NCI-H1417 (cell line): ENCODE measurements at regions not wholly inside any gene's neighbourhood (a gene's known extent, or its start where the extent isn't known, plus 50 kb on each side); places are given as distances from the start of the nearest gene placed in this dataset.
"Not testable (repeated sequence)": the region's sequence is repeated elsewhere in the genome, so short reads cannot be mapped to it uniquely, and the experiment has no call there.

Experiments used
- DNase-seq, 3 experiments: peaks; one replicate each; lab custom pipeline; 2025; lab: John Stamatoyannopoulos, UW

DNA sequence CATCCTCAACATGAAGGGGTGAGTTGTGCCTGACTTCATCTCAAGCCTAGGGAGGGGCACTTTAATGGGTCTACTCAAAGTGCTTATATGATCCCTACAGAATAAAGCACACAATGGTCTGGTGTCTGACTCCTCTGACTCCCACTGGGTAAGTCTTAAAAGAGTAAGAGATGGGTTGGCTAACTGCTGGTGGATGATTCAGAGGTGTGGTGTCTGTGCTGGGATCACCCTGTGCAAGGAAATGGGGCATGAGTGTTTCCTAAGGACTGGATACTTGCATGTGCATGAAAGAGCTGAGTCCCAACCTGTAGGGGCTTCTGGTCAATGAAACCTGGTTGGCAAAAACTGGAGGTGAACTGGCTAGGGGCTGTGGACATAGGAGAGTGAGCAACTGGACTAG is 158.8 kb downstream of the IL20RB start:
- DNase-seq = no peak

DNA sequence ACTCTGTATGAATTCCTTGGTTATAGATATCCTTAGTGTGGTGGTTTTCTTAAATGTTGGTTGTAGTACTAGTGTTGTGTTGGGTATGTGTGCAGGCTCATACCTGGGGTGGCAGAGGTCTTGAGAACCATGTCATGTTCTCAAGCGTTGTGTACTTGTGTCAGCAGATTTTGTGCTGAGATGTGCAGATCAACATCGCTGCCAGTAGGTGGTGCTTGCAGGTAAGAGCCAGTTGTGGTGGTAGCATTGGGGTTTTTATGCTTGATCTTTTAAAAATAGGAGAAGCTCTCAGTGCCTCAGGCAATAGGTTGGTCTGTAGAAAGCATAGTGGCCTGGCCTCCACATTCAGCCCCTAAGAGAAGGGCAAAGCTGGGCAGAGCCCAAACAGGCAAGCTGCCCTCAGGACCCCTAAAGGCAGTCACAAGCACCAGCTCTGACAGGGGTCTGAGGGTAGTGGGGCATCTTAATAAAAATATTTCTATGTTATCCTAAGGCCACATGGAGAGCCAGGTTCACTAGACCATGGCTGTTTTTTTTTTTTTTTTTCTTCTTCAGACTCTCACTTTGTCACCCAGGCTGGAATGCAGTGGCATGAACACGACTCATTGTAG is 164.0 kb downstream of the IL20RB start:
- peak; percentile 6 to 46 (median 28) for DNase-seq

DNA sequence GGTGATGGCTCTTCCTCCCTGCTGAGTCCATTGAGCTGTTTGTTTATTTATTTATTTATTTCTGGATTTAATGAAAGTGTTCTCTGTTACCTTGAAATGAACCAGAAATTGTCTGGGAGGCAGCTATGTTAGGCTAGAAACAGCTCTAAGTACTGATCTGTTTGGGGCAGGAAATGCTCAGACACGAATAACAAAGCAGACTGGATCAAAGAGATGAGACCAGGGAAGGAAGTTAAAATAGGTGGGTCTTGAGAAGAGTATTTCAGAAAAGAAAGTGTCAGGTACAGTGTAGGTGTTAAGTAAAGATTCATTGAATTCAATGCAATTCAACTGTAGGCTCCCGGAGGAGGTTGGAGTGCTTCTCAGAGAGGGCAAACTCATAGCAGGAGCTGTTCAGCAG is 173.3 kb downstream of the IL20RB start:
- DNase-seq = no peak

DNA sequence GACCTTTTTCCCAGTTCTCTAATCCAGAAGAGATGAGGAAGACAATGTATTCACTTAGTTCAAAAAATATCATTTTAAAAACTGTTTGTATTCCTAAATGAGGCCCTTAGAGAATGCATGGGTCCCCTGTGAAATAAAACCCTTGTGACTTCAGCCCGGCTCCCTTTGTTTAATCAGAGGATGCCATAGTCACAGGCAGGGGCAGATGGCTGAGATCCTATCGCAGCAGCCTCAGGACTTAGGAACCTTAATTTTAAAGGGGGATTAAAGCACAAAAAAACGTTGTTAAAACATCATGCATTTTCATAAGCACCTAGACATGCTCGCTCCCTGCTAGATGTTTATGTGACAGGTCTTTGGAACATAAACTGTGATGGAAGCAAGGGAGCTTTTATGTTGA is 176.6 kb downstream of the IL20RB start:
- DNase-seq = no peak

DNA sequence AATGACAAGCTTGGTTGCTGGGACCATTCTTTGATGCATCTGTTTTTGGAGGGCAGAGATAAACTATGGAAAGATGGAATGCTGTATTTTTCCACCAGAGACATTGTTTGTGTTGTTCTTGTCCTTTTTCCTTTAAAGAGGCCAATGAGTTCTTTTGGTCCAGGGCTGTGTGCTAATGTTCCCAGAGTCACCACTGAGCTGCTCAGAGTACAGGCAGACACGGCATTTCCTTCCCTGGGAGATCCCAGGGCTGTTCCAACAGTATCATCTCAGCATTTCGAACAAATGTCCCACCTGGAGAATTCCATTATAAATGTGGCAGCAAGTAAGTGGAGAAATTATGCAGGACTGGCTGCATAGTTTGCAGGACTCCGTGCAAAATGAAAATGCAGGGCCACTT is 190.6 kb downstream of the IL20RB start:
- DNase-seq = no peak

DNA sequence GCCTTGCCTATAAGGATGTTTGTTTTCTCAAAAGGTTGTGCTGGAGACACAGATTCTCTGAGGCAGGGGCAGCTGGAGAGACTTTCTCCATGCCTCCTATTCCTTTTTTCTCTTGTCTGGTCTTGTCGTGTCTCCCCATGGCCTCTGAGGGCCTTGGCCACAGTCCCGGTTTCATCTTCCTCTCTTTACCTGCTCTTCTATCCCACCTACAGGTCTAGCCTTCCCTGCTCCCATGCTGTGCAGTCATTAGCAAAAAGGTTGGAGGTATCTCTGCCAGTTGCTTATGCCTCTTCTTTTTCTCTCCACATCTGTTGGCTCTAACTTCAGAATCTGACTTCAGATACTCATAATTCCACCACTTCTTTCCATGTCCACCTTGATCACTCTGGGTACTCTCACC is 191.1 kb downstream of the IL20RB start:
- no peak for DNase-seq

DNA sequence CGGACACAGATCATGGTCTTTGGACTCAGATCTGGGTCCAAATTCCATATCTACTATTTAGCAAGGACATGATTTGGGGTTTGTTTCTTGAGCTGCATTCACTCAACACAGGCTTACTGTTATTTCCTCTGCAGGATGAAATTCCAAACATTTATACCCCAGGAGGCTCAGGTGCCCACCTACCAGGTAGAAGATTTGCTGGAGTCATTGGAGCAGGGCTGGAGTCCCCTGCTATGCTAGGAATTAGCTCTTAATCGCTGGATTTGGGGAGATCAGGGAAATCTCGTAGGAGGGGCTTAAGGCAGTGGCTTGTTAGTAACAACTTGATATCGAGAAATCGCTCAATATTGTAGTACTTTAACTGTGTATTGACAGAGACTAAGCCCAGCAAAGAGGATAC is 193.0 kb downstream of the IL20RB start:
- DNase-seq = no peak

DNA sequence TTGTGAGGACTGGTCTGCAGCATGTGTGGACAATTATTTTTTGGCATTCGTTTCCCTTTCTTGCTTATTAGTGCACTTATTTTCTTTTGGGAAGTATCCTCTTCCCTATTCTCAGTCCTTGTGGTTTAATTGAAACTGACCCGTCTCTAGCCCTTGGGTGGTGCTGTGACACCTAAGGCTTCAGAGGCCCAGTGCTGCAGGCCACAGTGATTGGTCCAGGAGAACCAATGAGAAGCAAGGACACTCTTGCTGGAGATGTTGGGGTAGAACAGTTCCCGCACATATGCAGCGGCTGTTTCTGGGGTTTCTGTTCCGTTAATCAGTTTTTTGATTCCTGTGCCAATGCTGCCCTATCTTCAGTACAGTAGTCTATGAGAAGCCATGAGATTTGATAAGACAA is 195.3 kb downstream of the IL20RB start:
- DNase-seq = not testable (repeated sequence)

DNA sequence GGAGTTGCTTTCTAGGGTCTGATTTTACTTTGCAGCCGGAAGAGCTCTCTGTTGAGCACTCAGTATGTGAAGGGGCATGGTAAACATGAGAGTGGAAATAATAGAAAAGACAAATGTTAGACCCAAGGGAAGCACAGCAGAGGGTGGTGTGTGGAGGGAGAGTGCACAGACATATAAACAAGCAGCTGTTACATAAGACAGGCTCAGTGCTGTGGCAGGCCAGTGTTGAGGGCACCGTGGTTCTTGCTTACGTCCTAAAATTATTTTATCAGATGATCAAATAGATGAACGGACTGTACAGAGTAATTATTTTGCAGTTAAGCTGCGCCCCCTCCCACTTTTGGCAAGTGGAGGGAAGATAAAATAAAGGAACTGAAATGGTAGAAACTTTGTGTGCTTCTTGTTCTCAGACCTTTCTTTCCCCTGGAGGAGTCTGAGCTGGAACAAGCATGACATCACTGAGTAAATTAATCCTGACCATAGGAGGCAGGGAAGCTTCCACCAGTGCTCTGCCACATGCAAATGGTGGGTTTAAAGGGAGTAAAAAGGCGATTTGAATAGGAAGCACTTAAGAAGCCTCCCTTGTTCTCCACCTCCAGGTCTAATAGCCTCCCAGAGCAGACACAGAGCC is 205.6 kb downstream of the IL20RB start:
- peak in 2 of 3 experiments; percentile 15 to 44 for DNase-seq

DNA sequence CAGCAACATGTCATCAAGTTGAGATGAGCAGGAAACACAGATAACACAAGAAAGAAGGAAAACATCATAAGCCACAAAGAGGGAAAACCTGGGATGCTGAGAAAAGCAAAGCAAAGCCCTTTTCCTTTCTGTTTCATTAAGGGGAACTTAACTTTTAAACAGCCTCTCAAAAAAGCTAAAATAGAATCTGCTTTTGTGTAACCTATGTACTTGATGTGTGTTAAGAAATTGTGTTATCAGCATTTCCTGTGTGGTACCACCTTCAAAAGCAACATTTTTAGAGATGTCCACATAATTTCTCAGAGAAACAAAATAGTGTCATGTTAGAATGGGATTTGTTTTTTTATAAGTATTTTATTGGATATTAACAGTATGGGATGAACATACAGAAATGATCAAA is 206.2 kb downstream of the IL20RB start:
- no peak for DNase-seq

DNA sequence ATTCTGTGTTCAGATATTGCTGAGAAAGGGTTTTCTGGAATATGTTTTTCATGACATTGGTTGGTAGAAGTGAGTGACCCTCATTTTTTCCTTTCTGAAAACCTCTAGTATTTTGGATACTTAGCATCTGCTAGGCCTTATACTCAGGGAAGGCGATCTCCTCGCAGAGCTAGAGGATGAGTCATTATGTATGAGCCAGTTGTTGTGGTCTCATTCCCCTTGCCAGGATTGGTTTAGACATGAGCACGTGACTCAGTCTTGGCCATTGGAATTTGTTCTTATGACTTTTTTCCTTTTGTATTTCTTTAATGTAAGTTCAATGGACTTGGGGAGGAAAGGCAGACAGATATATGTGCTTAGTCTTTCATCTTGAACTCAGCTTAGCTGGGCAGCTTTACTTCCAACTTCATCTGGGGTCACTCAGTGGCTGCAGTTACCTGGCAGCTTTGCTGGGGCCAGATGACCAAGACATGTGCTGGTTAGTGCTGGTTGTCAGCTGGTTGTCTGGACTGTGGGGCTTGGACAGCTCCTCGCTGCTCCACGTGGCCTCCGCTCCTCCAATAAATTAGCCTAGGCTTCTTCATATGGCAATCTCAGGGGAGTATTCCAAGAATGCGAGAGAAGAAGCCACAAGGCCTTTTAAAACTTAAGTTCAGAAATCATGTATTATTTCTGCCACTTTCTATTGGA is 207.5 kb downstream of the IL20RB start:
- DNase-seq = no peak

DNA sequence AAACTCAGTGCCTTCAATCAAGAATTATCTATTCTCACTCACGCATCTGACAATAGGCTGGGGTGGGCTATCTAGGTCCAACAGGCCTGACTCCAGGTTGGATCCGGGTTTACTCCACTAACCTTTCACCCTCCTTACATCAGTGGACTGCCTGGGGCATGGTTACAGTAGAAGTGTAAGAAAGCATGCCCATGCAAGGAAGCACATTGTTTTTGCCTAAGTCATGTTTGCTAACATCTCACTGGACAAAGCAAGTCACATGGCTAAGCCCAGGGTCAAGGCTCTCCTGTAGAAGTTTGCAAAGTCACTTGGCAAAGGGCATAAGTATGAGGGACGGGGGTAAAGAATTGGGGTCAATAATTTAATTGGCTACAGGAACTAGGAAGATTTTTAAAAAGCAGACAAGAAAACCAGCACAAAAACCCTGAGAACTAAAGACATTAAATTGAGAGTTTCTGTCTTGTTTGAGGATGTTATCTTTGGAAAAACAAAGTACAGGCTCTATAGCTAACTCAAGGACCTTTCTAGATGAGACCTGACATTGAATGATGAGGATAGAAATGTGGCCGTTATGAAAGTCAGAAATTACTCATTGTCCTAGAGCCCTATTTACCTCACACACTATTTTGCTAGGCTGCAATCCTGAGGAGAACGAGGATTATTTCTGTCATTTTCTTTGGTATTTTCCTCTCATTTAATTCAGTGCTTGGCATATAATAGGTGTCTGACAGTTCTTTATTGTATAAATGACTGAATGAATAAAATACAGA is 214.2 kb downstream of the IL20RB start:
- DNase-seq = no peak

DNA sequence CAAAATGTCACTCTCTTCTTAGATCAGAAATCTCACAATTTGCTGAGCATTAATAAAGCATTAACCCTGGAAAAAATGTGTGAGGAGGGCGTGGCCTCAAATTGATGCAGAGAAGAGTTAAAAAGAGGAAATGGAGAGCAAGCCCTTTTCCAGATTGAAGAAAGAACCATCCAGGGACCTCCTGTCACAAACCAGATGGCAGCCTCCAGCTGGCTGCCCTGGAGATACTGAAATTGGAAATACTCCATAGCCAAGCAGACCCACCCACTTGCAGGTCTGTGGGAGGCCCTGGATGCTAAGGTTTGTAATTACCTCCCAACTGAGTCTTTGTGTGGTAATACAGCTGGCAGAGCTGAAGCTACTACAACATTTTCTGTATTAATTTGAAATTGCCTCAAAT is 214.9 kb downstream of the IL20RB start:
- DNase-seq = no peak

DNA sequence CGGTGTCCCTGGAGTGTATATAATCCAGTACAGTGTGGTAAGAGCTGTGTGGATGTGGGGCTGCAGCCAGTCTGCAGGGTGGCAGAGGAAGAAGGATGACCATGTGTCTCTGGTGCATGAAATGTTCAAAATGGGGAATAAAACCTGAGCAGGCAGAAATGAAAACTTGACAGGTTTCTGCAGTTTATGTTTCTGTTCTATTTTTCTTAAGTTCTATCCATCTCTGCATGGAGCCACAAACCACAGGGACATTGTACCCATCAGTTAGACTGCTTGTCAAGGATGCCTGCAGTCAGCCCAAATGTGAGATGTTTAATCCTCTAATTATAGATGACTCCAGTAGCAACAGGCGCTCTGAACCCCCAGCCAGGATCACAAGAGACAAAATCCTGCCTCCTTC is 216.7 kb downstream of the IL20RB start:
- no peak for DNase-seq

DNA sequence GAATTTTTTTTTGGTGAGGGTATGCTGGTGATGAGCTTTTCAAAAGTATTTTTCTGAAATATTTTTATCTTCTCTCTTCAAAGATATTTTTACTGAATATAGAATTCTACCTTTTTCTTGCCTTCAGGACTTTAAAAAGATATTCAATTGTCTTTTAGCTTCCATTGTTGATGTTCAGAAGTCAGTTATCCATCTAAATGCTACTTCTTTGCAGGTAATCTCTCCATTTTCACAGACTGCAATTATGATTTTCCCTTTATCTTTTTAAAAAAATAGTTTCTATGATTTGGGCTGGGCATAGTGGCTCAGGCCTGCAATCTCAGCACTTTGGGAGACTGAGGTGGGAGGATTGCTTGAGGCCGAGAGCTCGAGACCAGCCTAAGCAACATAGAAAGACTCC is 222.4 kb downstream of the IL20RB start:
- no peak for DNase-seq

DNA sequence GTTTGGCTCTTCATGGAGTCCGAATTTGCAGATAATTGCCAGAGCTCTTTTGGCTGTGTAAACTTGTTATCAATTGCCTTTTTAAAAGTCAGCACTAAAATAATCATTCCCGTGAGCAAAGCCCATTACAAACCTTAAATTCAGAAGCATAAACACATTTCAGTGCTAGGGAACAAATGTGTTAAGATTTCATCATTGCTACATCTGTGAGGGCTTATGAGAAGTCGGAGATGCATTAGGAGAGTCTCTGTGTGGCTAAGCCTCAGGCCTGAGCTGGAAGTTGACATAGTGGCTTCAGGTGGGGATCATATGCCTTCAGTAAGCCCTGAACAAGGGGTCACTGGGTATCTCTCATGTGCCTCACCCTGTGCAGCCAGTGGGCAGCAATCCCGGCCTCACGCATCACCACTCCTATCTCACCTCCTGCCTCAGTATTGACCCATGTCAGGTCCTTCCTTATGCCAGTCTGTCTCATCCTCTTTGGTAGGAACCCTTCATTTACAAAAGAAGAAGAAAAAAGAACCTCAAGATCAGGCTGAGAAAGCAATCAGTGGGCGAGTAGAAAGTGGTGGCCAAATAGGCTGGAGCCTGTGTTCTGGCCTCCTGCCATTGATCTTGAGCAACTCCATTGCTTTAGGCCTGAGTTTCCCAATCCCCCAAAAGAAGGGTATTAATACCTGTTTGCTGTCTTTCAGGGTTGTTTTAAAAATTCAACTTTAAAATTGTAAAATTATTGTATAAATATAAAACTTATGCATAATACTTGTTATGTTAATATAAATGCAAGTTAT is 233.5 kb downstream of the IL20RB start:
- DNase-seq = no peak

DNA sequence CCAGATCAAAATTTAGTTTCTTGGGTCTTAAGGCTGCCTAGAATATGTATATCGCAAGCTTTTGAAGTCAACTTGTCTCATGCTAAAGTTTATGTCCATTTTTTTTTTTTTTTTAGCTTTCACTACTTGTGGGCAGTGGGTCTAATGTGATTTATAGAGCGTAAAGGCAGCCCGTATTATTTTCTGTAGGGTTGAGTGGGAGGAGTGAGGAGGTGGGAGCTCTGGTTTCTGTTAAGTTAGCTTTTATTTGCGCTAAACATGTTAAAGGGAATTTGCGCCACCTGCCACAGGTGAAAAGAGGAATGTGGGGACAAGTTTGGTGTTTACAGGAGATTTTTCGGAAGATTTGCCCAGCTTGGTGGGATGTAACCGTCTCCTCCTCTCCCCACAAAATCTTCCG is 234.2 kb downstream of the IL20RB start:
- DNase-seq = no peak

DNA sequence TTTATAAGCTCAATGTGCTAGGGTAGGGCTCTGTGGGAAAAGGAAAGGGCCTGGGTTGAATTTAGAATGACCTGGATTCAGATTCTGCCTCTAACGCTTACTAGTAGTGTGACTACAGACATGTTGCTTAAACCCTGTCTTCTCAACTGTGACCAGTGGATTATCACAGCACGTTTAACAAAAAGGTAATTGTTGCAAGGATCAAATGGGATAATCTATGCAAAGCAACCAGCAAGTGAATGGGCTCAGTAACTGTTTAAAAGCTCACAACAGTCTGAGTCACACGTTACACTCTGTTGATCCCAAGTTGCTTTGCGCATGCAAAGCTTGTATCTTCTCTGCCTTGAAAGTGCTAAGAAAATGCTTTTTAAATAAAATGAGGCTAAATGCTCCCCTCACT is 236.5 kb downstream of the IL20RB start:
- no peak for DNase-seq

DNA sequence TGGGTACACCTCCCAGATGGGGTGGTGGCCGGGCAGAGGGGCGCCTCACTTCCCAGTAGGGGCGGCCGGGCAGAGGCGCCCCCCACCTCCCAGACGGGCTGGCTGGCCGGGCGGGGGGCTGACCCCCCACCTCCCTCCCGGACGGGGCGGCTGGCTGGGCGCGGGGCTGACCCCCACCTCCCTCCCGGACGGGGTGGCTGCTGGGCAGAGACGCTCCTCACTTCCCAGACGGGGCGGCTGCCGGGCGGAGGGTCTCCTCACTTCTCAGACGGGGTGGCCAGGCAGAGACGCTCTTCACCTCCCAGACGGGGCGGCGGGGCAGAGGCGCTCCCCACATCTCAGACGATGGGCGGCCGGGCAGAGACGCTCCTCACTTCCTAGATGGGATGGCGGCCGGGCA is 240.6 kb downstream of the IL20RB start:
- not testable (repeated sequence) for DNase-seq

DNA sequence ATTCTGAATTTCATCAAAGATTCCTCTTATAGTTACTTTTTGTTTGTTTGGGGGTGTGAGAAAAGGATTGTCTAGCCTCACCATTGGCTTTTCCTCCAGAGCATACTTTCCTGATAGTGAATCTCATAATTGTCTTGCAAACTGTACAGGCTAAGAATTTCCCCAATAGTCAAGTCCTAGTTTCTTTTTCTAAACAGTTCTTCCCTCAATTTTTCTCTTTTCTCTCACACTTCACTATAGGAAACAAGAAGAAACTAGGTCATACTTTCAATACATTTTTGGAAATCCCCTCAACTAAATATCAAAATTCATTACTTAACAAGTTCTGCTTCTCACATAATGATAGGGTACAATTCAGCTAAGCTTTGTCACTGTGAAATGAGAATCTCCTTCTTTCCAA is 241.9 kb downstream of the IL20RB start:
- DNase-seq = no peak

DNA sequence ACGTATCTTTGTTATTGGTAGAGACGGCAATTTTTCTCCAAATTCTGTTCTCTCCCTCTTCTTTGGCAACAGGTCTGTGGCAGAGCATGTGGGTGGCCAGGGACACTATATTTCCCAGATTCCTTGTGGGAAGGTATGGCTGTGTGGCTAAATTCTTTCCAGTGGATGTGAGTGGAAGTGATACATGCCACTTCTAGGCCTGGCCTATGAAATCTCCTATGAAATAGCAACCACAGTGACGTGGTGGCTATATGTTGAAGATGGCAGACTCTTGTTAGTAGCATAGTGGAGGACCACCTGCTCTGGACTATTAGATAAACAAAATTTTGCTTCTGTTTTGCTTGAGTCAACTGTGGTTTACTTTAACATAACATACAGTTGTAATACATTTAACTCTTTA is 243.3 kb downstream of the IL20RB start:
- DNase-seq = no peak

DNA sequence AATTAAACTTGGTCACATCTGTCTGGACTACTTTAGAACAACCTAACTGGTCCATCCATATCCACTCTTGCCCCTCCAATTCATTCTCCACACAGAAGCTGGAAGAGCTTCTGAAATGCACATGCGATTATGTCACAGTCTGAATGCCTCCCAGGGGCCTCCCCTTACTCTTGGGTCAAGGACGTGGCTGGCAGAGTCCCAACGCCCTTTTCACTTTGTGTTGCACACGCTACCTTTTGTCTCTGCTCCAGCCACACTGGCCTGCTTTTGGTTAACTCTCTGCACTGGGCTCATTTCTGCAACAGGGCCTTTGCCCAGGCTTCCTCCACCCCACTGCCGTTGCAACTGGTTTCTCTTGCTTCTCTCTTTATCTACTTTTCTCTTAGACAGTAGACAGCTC is 245.2 kb downstream of the IL20RB start:
- DNase-seq = no peak
